ENCODE measurements at regions not wholly inside any gene's neighbourhood (a gene's known extent, or its start where the extent isn't known, plus 50 kb on each side); places are given as distances from the start of the nearest gene placed in this dataset.

DNA sequence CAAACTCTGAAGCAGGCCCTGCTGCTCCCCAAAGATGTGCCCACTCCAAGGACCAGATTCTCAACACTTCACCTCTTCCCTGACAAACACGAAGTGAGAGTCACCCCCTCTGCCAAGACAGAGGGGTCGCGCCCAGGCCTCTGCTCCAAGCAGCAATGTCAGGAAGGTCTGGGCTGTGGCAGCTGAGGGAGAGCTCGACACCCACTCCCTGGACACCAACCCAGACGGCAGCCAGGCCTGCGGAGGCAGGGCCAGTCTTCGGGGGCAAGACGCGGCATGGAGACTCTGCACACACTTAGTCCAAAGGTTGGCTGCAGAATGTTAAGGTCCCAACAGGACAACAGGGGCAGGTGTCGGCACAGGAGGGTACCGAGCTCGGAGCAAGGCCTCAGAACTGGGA lies 144.2 kb downstream of the DLL1 start:
- no peak overlapping the region for H3K27ac Mint-ChIP-seq
- no peak overlapping the region for H3K4me3 Mint-ChIP-seq
- no peaks in the 10 kb centered on the region for H3K27me3 ChIP-seq (ENCODE audit: insufficient read depth)
- H2AFZ ChIP-seq = no peak overlapping the region
- H3K4me3 ChIP-seq = no peak overlapping the region
- peaks cover 17% of the 10 kb centered on the region for H3K9me3 Mint-ChIP-seq
- H4K20me1 ChIP-seq (replicated peaks; ENCODE audit: insufficient read depth) = no peaks in the 10 kb centered on the region
- no peaks in the 10 kb centered on the region for H3K79me2 ChIP-seq (replicated peaks; ENCODE audit: insufficient read depth)
- peaks cover 23% of the 10 kb centered on the region for H3K27me3 Mint-ChIP-seq (ENCODE audit: insufficient read depth, low read depth, poor library complexity)
- no peaks in the 10 kb centered on the region for H3K9me2 ChIP-seq (ENCODE audit: insufficient read depth)
- no peaks in the 10 kb centered on the region for H3K36me3 ChIP-seq (ENCODE audit: insufficient read depth)
- H3K36me3 Mint-ChIP-seq (ENCODE audit: low read depth) = peaks cover 2% of the 10 kb centered on the region; the same call in 2 of the 3 replicates
- no peak overlapping the region for H3K27ac ChIP-seq (ENCODE audit: low read depth)
- no peak for DNase-seq (ENCODE audit: low spot score)
- TF ChIP-seq CREB1 (CRISPR knock-in tag; IDR thresholded peaks at IDR 0.05; ENCODE audit: low read depth) (no peak), JUNB (IDR thresholded peaks at IDR 0.05; ENCODE audit: unreplicated experiment) (no peak), ZNF114 (CRISPR knock-in tag; IDR thresholded peaks at IDR 0.05) (no peak), POLR2AphosphoS5 (IDR thresholded peaks at IDR 0.05; ENCODE audit: low read depth) (no peak), EZH2phosphoT487 (IDR thresholded peaks at IDR 0.05; ENCODE audit: unreplicated experiment) (no peak), ZNF331 (CRISPR knock-in tag; IDR thresholded peaks at IDR 0.05; ENCODE audit: low read depth) (no peak), EZH2 (IDR thresholded peaks at IDR 0.05; ENCODE audit: low read depth, unreplicated experiment) (no peak), NANOG (IDR thresholded peaks at IDR 0.05; ENCODE audit: borderline replicate concordance) (no peak), STAT1 (IDR thresholded peaks at IDR 0.05; ENCODE audit: unreplicated experiment) (no peak)
- TF ChIP-seq, protein P1, sequence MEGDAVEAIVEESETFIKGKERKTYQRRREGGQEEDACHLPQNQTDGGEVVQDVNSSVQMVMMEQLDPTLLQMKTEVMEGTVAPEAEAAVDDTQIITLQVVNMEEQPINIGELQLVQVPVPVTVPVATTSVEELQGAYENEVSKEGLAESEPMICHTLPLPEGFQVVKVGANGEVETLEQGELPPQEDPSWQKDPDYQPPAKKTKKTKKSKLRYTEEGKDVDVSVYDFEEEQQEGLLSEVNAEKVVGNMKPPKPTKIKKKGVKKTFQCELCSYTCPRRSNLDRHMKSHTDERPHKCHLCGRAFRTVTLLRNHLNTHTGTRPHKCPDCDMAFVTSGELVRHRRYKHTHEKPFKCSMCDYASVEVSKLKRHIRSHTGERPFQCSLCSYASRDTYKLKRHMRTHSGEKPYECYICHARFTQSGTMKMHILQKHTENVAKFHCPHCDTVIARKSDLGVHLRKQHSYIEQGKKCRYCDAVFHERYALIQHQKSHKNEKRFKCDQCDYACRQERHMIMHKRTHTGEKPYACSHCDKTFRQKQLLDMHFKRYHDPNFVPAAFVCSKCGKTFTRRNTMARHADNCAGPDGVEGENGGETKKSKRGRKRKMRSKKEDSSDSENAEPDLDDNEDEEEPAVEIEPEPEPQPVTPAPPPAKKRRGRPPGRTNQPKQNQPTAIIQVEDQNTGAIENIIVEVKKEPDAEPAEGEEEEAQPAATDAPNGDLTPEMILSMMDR (conservative IDR thresholded peaks at IDR 0.05; ENCODE audit: low read depth in 2 of 2) = no peak
- TF ChIP-seq, protein P2, sequence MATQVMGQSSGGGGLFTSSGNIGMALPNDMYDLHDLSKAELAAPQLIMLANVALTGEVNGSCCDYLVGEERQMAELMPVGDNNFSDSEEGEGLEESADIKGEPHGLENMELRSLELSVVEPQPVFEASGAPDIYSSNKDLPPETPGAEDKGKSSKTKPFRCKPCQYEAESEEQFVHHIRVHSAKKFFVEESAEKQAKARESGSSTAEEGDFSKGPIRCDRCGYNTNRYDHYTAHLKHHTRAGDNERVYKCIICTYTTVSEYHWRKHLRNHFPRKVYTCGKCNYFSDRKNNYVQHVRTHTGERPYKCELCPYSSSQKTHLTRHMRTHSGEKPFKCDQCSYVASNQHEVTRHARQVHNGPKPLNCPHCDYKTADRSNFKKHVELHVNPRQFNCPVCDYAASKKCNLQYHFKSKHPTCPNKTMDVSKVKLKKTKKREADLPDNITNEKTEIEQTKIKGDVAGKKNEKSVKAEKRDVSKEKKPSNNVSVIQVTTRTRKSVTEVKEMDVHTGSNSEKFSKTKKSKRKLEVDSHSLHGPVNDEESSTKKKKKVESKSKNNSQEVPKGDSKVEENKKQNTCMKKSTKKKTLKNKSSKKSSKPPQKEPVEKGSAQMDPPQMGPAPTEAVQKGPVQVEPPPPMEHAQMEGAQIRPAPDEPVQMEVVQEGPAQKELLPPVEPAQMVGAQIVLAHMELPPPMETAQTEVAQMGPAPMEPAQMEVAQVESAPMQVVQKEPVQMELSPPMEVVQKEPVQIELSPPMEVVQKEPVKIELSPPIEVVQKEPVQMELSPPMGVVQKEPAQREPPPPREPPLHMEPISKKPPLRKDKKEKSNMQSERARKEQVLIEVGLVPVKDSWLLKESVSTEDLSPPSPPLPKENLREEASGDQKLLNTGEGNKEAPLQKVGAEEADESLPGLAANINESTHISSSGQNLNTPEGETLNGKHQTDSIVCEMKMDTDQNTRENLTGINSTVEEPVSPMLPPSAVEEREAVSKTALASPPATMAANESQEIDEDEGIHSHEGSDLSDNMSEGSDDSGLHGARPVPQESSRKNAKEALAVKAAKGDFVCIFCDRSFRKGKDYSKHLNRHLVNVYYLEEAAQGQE (IDR thresholded peaks at IDR 0.05; ENCODE audit: unreplicated experiment) = no peak
- TF ChIP-seq, protein P3, sequence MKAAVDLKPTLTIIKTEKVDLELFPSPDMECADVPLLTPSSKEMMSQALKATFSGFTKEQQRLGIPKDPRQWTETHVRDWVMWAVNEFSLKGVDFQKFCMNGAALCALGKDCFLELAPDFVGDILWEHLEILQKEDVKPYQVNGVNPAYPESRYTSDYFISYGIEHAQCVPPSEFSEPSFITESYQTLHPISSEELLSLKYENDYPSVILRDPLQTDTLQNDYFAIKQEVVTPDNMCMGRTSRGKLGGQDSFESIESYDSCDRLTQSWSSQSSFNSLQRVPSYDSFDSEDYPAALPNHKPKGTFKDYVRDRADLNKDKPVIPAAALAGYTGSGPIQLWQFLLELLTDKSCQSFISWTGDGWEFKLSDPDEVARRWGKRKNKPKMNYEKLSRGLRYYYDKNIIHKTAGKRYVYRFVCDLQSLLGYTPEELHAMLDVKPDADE (IDR thresholded peaks at IDR 0.05) = no peak
- TF ChIP-seq, protein P4, sequence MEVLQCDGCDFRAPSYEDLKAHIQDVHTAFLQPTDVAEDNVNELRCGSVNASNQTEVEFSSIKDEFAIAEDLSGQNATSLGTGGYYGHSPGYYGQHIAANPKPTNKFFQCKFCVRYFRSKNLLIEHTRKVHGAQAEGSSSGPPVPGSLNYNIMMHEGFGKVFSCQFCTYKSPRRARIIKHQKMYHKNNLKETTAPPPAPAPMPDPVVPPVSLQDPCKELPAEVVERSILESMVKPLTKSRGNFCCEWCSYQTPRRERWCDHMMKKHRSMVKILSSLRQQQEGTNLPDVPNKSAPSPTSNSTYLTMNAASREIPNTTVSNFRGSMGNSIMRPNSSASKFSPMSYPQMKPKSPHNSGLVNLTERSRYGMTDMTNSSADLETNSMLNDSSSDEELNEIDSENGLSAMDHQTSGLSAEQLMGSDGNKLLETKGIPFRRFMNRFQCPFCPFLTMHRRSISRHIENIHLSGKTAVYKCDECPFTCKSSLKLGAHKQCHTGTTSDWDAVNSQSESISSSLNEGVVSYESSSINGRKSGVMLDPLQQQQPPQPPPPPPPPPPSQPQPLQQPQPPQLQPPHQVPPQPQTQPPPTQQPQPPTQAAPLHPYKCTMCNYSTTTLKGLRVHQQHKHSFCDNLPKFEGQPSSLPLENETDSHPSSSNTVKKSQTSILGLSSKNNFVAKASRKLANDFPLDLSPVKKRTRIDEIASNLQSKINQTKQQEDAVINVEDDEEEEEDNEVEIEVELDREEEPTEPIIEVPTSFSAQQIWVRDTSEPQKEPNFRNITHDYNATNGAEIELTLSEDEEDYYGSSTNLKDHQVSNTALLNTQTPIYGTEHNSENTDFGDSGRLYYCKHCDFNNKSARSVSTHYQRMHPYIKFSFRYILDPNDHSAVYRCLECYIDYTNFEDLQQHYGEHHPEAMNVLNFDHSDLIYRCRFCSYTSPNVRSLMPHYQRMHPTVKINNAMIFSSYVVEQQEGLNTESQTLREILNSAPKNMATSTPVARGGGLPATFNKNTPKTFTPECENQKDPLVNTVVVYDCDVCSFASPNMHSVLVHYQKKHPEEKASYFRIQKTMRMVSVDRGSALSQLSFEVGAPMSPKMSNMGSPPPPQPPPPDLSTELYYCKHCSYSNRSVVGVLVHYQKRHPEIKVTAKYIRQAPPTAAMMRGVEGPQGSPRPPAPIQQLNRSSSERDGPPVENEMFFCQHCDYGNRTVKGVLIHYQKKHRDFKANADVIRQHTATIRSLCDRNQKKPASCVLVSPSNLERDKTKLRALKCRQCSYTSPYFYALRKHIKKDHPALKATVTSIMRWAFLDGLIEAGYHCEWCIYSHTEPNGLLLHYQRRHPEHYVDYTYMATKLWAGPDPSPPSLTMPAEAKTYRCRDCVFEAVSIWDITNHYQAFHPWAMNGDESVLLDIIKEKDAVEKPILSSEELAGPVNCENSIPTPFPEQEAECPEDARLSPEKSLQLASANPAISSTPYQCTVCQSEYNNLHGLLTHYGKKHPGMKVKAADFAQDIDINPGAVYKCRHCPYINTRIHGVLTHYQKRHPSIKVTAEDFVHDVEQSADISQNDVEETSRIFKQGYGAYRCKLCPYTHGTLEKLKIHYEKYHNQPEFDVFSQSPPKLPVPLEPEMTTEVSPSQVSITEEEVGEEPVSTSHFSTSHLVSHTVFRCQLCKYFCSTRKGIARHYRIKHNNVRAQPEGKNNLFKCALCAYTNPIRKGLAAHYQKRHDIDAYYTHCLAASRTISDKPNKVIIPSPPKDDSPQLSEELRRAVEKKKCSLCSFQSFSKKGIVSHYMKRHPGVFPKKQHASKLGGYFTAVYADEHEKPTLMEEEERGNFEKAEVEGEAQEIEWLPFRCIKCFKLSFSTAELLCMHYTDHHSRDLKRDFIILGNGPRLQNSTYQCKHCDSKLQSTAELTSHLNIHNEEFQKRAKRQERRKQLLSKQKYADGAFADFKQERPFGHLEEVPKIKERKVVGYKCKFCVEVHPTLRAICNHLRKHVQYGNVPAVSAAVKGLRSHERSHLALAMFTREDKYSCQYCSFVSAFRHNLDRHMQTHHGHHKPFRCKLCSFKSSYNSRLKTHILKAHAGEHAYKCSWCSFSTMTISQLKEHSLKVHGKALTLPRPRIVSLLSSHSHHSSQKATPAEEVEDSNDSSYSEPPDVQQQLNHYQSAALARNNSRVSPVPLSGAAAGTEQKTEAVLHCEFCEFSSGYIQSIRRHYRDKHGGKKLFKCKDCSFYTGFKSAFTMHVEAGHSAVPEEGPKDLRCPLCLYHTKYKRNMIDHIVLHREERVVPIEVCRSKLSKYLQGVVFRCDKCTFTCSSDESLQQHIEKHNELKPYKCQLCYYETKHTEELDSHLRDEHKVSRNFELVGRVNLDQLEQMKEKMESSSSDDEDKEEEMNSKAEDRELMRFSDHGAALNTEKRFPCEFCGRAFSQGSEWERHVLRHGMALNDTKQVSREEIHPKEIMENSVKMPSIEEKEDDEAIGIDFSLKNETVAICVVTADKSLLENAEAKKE (CRISPR knock-in tag; IDR thresholded peaks at IDR 0.05) = no peak
- no peak overlapping the region for H3K4me2 ChIP-seq
- peaks cover 20% of the 10 kb centered on the region for H3K4me1 Mint-ChIP-seq
- H3K4me1 ChIP-seq (ENCODE audit: insufficient read depth) = no peaks in the 10 kb centered on the region
- ATAC-seq = no peak
- H3F3A ChIP-seq (replicated peaks; ENCODE audit: low read depth) = no peaks in the 10 kb centered on the region

All from GM23338 (cell line).